Fibroblast of pulmonary artery (primary cell): ENCODE measurements at regions not wholly inside any gene's neighbourhood (a gene's known extent, or its start where the extent isn't known, plus 50 kb on each side); places are given as distances from the start of the nearest gene placed in this dataset.

Experiments used
- DNase-seq: peaks from one replicate; pipeline ENCODE4 v3.0.0-alpha.2; 2010; ENCODE audit warnings: low read depth
- H3K4me3 ChIP-seq: replicated peaks from 2 replicates; pipeline ENCODE4 v1.5.1; 2011; ENCODE audit warnings: low read depth, mild to moderate bottlenecking, control low read depth, low read length, moderate library complexity
- CTCF ChIP-seq: IDR thresholded peaks from 2 replicates; pipeline ENCODE4 v1.5.1; 2011; ENCODE audit warnings: mild to moderate bottlenecking, control low read depth, low read length, inconsistent platforms; ENCODE audit errors: missing control alignments

- DNase-seq: no peak
- H3K4me3 ChIP-seq: no peak overlapping the region
- no peak for TF ChIP-seq CTCF
Observed at GRCh38 chr14:22456998-22457594, 131.9 kb downstream of the DAD1 start.

- no peak for TF ChIP-seq CTCF
Observed at GRCh38 chr14:22456421-22456820, 132.6 kb downstream of the DAD1 start.

GRCh38 chr14:22452330-22452729 is 136.7 kb downstream of the DAD1 start:
- TF ChIP-seq CTCF: no peak
- DNase-seq: no peak
- no peak overlapping the region for H3K4me3 ChIP-seq

More at GRCh38 chr14:22456421-22456820, 132.6 kb downstream of the DAD1 start:
- no peak for DNase-seq
- H3K4me3 ChIP-seq: no peak overlapping the region

- H3K4me3 ChIP-seq: no peak overlapping the region
- no peak for TF ChIP-seq CTCF
- DNase-seq: no peak
Observed at GRCh38 chr14:22450266-22450665, 138.8 kb downstream of the DAD1 start.

- no peak for TF ChIP-seq CTCF
- no peak overlapping the region for H3K4me3 ChIP-seq
- no peak for DNase-seq
Observed at GRCh38 chr14:22449600-22449905, 139.5 kb downstream of the DAD1 start.

GRCh38 chr14:22448905-22449599 is 140.0 kb downstream of the DAD1 start:
- no peak for TF ChIP-seq CTCF
- H3K4me3 ChIP-seq: no peak overlapping the region
- peak; percentile 25 for DNase-seq
